GM12873 (cell line): ENCODE measurements at regions not wholly inside any gene's neighbourhood (a gene's known extent, or its start where the extent isn't known, plus 50 kb on each side); places are given as distances from the start of the nearest gene placed in this dataset.

ENCODE experiments used
- CTCF ChIP-seq: IDR thresholded peaks from 2 replicates; pipeline ENCODE4 v1.5.1; 2012; ENCODE audit warnings: low read depth, mild to moderate bottlenecking, moderate library complexity, low read length, control low read depth; ENCODE audit not compliant: insufficient read depth; ENCODE audit errors: missing control alignments

DNA sequence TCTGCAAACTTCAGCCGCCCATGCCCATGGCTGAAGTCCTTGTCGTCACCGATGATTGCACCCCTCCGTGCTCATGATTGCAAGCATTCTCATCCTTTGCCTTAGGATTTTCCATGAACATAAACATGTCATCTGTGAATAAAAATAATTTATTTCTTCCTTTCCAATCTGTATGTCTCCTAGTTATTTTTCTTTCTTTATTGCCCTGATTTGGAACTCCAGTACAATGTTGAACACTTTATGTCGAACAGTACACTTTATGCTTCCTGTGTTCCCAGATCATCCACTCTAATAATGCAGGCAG lies 170.9 kb upstream of the SYT6 start:
- TF ChIP-seq CTCF: no peak

DNA sequence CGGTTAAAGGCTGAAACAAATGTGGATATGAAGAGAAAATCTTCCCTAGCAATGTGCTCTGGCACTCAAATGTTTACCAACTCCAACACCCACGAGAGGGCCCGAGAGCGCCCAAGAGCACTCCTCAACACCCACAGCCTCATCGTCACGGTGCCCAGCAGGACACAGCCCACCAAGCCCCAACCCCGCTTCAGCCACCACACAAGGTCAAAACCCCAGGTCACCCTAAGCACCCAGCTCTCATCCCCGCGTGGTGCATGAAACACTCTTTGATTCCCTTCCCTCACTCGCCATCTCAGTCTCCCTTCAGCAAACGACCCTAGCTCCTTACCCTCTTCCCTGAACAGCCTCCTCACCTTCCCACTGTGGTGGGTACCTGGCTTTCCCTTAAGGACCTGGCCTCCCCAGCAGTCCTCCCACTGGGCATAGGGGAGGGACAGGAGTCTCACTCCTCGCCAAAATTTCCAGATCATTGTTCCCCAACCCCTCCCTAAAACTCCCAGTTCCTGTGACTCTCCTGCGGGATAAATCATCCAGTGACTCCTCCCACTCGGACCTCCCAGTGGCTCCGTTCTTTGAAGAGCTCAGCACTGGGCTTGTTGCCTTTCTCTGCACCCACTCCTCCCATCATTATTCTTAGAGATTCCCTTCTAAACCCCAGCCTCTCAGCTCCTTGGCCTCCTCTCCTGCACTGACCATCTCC lies 170.4 kb upstream of the SYT6 start:
- TF ChIP-seq CTCF: no peak

- no peak for TF ChIP-seq CTCF
Measured at GRCh38 chr1:114322734-114323133, 169.1 kb upstream of the SYT6 start.

GRCh38 chr1:114322207-114322606 lies 168.5 kb upstream of the SYT6 start:
- TF ChIP-seq CTCF: no peak

DNA sequence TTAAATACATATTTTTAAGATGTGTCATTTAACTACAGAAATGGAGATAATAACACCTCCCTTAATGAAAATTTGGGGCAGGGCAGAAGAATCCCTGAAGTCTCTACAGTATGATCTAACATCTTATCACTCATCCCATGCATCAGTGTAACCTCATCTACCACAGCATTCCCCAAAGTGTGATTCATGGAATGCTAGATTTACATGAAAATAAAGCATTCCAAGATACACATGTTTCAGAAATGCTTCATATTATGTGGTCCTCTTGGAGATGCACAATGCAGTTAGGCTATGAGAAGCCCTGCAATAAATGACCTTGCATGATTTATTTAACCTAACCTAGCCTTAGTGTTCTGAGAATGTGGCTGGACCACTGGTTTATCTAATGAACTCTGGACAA lies 166.9 kb upstream of the SYT6 start:
- TF ChIP-seq CTCF: no peak

GRCh38 chr1:114319418-114319817 lies 165.7 kb upstream of the SYT6 start:
- TF ChIP-seq CTCF: no peak

DNA sequence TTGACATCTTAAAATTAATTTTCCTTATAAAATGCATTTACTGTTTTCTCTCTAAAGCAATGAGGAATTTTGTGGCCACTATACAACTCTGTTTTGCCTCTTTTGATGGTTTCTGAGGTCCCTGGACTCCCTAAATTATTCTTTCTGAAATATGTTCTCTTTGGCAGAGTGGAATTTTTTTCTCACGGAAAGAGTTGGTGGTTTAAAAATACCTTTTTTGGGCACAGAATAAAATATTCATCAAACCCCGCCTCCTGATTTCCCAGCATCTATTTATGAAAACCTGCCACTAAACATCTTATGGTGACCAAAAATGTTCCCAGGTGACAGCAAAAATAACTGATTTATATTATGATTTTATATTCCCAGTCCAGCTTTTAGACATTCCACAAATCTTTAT lies 165.3 kb upstream of the SYT6 start:
- no peak for TF ChIP-seq CTCF

GRCh38 chr1:114316204-114316603 lies 162.5 kb upstream of the SYT6 start:
- peak; percentile 21 for TF ChIP-seq CTCF
